OCI-LY7 (cell line): ENCODE measurements at regions not wholly inside any gene's neighbourhood (a gene's known extent, or its start where the extent isn't known, plus 50 kb on each side); places are given as distances from the start of the nearest gene placed in this dataset.
"Not testable (repeated sequence)": the region's sequence is repeated elsewhere in the genome, so short reads cannot be mapped to it uniquely, and the experiment has no call there.

Source experiments
- CTCF ChIP-seq: fragments of 200-600 bp; sonication (generic); conservative IDR thresholded peaks from 2 replicates; pipeline ENCODE4 v1.5.1; 2014; ENCODE audit warnings: mild to moderate bottlenecking, antibody characterized with exemption, low read length, moderate library complexity, mixed read lengths
- EZH2phosphoT487 ChIP-seq: fragments of 200-600 bp; sonication (generic); IDR thresholded peaks from 2 replicates; pipeline ENCODE4 v1.6.1; 2018; ENCODE audit warnings: low read depth, borderline replicate concordance, mild to moderate bottlenecking, mixed run types, antibody characterized with exemption, low read length, moderate library complexity, mixed read lengths

GRCh38 chr4:118531947-118532346 is 153.2 kb upstream of the METTL14 start:
- not testable (repeated sequence) for TF ChIP-seq CTCF, EZH2phosphoT487
